HG03108 (cell line): ENCODE measurements at regions not wholly inside any gene's neighbourhood (a gene's known extent, or its start where the extent isn't known, plus 50 kb on each side); places are given as distances from the start of the nearest gene placed in this dataset.

Experiments used
- ATAC-seq: cut with Tn5 transposase; IDR thresholded peaks from one replicate; pipeline ENCODE4 v1.9.1; 2021; ENCODE audit warnings: moderate library complexity; ENCODE audit not compliant: unreplicated experiment

DNA sequence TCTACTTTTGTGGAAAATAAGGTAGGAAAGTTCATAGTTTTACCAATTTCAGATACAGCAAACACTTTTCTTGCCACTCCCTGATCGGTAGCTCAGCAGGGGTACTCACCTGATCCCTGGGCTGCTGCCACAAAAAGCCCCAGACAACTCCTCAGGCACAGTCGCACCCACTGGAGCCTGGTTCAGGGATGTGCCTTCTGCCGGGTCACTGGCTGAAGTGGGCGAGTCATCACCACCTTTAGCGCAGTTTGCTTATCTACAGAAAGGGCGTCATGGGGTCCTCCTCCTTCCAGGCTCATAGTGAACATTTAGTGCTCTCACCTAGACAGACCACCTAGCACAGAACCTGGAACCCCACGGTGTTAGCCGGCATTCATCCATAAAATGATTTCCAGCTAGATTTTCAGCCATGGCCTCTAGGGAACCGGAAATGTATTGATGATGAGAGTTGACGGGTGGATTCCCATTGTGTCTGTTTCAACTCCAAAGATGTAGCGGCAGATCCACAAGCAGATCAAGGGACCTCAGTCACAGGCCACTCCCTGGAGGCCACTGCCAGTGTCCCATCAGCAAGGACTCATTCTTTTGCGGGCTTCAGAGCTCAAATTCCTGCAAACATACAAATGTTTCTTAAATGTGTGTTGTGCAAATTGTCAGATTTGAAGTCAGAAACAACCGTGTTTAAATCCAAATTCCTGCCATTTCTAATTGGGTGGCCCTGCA is 408.4 kb upstream of the SALL3 start:
- no peak for ATAC-seq

DNA sequence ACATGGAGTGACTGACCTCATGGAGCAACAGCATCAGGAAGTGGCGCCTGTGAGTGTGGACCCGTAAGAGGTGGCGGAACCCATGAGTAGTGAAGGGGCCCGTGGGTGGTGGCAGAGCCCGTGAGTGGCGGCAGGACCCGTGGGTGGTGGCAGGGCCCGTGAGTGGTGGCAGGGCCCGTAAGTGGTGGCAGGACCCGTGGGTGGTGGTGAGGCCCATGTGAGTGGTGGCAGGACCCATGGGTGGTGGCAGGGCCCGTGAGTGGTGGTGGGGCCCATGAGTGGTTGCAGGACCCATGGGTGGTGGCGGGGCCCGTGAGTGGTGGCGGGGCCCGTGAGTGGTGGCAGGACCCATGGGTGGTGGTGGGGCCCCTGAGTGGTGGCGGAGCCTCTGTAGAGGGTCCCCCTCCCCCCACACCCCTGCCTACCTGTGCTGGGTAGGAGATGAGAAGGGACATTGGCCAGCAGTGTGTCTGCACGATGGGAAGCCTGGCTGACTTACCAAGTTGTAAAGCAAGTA is 407.7 kb upstream of the SALL3 start:
- ATAC-seq: no peak

DNA sequence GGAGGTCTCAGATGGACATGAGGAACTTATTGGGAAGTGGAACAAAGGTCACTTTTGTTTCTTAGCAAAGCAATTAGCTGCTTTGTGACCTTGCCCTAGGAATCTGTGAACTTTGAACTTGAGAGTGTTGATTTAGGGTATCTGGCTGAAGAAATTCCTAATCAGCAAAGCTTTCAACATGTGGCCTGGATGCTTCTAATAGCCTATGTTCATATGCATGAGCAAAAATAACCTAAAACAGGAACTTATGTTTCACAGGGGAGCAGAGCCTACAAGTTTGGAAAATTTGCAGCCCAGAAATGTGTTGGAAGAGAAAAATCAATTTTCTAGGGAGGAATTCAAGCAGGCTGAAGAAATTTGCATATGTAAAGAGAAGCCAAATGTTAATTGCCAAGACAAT is 405.8 kb upstream of the SALL3 start:
- no peak for ATAC-seq

DNA sequence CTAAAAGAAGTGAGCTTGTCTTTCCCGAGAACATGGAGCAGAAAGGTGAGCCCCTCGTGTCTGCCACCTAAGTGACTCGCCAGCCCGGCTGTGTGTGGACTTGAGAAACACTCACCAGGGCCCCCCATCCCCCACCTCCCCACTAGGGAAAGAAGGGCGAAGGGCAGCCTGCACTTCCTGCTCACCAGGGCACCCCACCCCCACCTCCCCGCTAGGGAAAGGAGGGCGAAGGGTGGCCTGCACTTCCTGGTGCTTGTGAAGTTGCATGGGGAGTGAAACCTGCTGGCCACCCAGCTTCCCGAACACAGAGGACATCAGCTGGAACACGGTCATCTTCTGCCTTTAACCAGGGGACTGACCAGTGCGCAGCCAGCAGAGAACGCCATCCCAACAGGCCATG is 402.7 kb upstream of the SALL3 start:
- no peak for ATAC-seq

DNA sequence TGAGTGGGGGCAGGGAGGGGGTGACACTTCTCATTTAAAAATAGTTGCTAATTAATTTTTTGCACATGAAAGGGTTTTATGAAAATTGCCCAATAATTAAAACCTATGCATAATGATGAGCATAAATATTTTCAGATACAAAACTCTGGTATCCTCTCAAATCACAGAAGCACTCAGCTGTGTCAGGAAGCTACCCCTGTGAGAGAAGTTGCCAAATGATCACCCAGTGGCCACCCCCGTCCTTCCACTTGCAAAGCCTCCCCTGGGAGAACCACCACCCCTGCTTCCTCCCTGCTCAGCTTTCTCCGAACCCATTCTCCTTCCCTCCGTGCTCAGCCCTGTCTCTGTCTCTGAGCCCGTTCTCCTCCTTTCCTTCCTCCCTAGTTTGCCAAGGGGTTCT is 400.2 kb upstream of the SALL3 start:
- no peak for ATAC-seq

DNA sequence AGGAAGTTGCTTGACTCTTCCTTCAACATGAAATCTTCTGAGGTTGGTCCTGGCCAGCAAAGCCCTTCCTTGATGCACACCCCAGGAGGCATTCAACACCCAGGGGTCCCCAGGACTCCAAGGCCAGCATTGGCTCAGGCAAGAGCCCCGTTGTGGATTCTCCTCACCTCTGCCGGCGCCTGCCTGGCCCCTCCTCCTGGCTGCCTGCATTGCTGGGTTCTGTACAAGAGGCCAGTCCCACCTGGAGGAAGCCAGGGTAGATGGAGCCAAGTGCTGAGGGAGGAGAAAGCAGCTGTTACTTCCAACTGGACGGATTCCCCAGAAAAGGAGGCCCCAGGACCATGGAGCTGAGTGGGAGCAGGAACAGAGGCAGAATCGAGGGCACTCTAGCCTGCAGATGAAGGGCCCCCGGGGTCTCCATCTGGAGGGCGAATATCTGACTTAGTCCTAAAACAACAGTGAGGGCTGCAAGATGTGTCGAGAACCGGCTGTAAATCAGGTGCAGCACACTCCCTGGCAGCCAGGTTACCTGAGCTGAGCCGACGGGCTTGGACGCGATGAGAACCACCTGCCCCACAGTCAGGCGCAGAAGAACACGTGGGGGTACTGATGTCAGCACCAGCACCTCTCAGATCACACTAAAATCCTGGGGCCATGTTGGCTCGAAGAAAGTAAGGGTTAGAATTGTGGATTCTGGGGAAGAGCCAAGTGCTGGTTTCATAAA is 399.6 kb upstream of the SALL3 start:
- no peak for ATAC-seq

DNA sequence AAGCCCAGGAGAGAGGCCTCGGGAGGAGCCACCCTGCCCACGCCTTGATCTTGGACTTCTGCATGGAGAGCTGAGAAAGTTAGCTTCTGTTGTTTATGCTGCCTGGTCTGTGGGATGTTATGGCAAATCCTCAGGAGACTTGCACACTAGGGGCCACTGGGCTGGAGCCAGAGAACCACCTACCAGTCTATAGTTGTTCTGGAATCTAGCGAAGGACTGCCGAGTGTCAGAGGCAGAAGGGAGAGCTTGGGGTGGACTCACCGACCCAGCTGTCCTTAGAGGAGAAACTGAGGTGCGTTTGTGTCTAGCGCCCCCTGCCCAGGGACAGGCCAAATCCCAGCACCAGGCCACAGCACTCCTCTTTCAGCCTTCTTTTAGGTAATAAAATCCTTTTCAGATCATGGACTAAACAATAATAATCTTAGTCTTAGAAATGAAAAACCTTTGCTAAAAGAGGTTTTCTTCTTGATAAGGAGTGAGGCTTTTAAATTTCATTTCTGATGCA is 398.7 kb upstream of the SALL3 start:
- ATAC-seq: no peak

DNA sequence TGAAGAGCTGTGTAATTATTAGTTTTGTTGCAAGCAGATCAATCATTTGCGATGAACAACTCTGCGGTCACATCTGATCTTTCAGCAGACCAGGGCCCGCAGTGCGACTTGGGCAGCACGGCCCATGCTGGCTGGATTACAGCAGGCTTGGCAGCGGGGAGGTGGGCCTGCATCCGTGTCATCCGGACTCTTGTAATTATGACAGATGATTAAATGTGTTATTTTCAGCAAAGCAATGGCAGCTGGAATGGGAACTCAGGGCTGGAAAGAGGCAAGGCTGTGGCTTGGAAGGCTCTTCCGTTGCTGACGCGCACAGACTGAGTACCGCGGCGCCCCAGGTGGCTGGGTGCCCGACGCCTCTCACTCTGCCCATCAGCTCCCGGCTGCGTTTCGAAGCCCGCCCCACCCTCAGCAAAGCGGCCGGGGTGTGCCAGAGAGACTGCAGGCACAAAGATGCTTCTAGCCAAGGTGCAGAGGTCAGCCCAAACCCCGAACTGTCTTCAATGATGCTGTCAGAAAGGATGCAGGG is 397.4 kb upstream of the SALL3 start:
- no peak for ATAC-seq

DNA sequence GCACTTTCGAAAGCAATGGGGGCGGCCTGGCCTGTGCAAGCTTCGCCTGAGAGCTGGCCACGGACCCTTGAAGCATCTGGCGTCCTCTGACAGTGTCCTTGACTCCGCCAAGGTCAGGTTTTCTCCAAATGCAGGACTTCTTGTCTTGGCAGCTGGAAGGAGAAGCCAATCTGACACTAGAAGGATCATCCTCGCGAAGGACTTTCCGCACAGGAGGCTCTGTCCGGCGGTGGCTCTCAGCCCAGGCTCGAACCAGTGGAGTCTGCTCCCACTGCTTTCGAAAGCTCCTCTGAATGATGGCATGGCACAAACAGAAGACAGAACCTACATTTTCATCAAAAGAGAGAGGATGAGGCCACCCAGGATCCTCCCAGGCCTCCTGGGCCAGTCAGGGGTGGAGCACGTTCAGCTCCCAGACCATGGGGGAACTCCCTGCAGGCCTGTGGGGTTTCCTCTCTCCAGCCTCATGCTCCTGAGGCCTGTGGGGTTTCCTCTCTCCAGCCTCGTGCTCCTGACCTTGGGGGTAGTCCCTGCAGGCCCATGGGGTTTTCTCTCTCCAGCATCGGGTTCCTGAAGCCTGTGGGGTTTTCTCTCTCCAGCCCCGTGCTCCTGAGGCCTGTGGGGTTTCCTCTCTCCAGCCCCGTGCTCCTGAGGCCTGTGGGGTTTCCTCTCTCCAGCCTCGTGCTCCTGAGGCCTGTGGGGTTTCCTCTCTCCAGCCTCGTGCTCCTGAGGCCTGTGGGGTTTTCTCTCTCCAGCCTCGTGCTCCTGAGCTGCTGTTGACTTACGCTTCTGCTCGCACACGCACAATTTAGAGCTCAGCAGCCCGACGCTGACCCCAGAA is 396.5 kb upstream of the SALL3 start:
- no peak for ATAC-seq

DNA sequence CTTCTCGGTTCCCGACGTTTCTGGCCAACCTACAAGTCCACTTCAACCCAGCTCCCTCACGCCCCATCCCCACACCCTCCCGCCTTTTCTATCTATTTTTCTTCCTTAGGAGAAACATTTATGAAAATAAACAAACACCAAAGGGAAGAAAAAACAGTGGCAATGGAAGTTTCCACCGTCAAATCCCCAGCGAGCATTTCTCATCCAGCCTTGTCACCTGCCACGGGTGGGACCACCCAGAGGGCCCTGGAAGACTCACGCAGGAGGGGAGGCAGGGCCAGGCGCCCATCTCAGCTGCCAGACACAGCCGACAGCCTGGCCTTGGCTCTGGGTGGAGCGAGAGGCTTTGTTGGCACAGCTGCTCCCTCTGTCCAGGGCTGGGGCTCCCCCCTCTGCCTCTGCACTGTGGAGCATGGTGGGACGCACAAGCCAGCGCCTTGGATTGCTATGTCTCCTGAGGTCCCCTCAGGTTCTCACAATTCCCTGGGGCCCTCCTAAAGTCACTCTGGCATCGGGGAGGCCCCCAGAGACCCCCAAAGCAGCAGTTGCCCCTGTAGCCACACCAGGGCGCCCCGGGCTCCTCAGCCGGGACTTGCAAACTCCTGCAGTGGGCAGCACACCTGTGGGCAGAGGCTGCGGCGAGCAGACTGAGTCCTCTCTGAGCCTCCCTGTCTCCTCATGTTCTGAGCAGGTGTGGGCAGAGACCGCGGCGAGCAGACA is 395.7 kb upstream of the SALL3 start:
- ATAC-seq: no peak

DNA sequence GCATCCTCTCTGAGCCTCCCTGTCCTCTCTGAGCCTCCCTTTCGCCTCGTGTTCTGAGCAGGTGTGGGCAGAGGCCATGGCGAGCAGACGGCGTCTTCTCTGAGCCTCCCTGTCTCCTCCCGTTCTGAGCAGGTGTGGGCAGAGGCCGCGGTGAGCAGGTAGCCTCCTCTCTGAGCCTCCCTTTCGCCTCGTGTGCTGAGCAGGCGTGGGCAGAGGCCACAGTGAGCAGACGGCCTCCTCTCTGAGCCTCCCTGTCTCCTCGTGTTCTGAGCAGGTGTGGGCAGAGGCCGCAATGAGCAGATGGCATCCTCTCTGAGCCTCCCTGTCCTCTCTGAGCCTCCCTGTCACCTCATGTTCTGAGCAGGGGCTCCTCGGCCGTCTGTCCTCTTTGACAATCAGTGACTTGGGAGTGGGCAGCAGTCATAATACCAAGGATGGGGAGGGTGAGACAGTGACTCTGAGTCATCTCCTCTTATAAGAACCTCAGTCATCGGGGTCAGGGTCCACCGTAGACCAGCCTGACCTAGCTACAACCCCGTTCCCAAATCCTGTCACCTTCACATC is 395.1 kb upstream of the SALL3 start:
- no peak for ATAC-seq

DNA sequence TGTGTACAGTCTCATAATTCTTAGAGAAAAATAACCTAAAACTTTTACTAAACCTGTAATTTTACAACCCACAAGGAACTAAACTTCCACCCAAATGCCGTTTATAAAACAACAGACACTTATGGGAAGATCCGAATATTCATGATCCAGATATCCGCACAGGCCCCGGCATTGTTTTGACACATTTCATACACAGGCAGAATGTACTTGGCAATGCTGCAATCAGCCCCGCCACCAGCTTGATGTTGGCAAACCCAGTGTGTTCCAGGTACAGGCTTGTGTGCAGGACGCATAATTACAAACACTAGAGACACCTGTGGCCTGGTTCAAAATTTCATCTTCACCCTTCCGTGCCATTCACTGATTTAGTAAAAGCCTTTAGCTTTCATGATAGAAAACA is 393.0 kb upstream of the SALL3 start:
- ATAC-seq: no peak

DNA sequence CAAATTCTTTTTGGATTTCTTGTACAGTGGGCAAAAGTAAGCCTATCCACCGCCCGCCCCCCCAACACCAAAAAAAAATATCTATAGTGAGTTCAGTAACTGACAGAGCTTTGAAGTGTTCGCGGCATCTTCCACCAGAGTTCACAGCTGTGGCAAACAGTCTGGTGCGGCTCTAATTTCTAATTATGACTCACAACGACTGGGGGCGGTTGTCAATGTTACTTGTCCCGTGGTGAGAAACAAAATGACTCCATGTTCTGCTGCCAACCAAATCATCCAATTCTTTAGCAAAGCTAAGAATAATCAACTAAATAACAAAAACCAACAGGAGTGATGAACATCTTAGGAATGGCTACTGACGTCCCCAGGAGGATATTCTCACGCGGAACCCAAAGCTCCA is 392.5 kb upstream of the SALL3 start:
- no peak for ATAC-seq

DNA sequence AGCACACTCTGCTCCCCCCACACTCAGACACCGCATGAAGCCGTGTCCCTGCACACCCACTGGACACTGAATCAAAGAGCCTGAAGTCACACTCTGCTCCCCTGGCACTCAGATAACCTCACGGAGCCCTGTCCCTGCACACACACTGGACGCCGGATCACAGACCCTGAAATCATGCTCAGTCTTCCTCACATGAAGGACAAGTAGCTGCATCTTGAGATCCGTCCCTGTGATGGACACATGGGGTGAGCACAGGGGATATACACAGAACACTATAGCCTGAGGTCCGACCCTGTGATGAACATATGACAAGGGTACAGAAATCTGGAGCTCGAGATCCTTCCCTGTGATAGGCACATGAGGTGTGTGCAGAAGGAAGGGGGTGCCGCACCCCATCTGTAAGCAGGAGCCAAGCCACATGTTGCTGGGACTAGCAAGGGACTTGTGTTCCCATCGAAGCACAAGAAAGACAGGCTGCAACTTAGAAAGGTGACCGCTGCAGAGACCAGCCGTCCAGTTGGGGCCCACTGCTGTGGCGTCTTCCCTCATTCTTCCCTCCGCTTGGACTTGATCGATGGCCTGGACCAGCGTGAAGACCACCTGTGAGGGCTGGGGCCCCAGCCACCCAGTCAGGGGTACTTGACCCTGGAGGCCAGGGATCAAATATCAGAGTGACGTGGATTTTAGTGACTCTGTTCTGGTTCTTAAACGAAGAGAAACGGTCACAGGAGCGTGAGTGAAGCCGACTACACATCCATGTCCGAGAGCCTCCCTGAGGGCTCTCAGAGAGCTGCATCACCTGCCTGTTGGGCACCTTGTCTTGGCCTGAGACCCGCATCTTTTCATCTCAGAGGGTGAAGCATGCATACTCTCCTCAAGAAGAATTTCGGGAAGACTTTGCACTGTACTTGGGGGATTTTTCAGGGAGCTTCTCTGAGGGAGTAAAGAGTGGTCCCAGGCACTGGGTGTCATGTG is 391.7 kb upstream of the SALL3 start:
- ATAC-seq: no peak

DNA sequence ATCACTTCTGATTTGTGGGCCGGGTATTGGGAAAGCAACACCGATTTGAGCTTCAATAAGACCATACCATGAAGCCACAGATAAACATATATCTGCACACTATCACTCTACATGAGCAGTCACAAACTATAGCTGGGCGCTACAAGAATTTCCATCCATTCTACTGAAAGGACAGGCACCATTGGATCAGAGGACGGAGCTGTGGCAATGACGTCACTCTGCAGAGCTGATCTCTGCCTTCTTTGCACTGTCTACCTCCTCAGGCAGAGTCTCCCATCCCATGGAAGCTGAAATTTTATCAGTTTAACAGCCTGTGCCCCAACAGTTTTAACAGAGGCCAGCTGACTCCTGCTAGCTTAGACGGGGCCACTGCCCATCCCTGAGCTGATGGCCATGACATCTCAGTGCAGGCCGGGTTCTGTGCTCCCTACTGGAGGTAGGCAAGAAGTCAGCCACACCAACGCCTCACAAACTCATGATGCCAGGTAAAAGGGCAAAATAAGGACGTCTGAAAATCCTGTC is 389.6 kb upstream of the SALL3 start:
- no peak for ATAC-seq

DNA sequence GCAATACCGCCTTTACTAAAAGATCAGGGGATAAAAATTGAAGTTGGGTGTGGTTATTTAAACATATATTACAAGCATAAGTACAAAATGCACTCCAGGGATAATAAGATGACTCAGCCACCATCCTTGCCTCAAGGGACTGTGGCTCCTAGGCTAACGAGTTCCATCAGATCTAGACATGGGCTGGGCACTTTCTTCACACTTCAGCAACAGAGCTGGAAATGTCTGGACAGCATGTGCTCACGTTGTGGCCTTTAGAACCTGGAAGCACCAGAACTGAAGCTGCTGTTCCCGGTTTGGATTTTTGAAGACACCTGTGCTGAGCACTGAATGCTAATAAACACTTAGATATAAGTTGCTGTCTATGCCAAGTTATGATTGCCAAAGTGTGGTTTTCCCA is 384.2 kb upstream of the SALL3 start:
- no peak for ATAC-seq

DNA sequence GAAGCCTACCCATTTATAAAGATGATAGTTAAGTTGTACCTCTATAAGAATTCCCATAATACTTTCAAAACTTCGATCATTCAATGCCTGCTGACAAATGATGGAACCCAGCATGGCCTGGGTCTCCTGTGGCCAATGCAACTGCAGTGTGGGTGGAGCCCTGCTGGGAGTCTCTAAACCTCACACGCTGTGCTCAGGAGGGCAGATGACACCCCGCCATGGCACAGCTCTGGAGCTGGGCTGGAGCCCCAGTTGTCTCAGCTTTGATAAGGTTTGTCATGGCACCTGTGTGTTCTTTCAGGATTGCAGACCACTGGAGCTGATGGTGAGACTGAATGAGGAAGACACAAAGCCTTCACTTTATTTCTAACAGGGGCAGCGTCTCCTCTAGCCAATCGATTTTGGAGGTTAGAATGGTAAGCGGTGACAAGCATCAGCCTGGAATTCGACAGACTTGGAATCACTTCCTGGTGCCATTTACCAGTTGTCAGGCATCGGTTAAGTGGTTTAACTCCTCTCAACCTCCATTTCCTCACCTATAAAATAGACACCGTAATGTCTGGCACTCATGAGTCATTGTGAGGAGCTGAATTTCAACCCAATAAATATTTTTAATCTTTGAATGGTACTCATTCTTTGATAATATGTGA is 383.6 kb upstream of the SALL3 start:
- no peak for ATAC-seq

DNA sequence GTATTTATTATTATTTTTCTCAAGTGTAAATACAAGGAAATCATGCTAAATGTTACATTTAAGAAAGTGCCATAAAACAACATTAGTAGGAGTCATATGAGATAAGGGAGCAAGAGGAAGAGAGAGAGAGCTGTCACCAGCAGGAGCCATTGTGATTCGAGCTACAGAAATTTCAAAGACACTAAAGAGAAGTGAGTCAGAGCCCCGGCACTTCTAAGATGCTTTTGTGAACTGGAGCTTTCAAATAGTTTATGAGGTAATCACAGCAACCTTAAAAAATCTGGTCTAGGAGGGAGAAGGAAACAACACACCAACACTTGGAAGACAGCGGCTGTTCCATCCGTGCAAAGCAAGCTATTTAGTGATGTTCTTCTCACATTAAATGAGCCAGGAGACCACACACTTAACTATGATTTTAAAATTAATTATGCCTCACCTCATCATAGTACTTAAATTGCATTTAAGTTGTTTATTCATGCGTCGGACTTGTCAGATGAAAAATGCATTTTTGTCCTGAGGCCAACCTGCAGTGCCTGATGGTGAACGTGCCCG is 382.7 kb upstream of the SALL3 start:
- ATAC-seq: no peak
